SU-DHL-6 (cell line): ENCODE measurements at regions not wholly inside any gene's neighbourhood (a gene's known extent, or its start where the extent isn't known, plus 50 kb on each side); places are given as distances from the start of the nearest gene placed in this dataset.

Source experiments
- EZH2phosphoT487 ChIP-seq: fragments of 200-600 bp; sonication (generic), shearing (Covaris generic); conservative IDR thresholded peaks from 2 replicates; pipeline ENCODE4 v1.6.1; 2018; ENCODE audit warnings: mild to moderate bottlenecking, antibody characterized with exemption, low read length, moderate library complexity, mixed read lengths
- TF ChIP-seq, protein P1 (sequence below): fragments of 200-600 bp; sonication (generic); IDR thresholded peaks from one replicate; pipeline ENCODE4 v1.5.1; 2017; ENCODE audit warnings: antibody characterized with exemption, mild to moderate bottlenecking, low read length, moderate library complexity; ENCODE audit not compliant: insufficient read depth, poor library complexity, severe bottlenecking

DNA sequence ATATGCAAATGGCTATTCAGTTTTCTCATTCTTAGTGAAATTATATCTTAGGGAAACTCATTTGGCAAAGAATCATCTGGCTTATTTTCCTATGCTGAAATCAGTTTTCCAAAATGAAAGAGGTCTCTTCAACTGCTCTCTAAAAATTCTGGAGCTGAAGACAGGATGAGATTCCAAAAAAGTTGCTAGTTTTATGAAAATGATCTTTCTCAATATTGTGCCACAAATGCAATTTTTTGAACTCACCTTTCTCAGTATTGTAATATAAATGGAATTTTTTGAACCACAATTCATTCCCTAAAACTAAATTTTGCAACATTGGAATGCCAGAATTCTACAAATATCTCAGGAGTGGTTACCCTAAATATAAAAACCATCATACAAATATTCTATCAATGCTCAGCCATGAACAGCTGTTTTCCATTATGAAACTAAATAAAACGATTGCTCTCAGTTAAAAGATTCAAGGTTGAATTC lies 147.7 kb upstream of the PKDCC start:
- TF ChIP-seq EZH2phosphoT487 = no peak
- TF ChIP-seq, protein P1, sequence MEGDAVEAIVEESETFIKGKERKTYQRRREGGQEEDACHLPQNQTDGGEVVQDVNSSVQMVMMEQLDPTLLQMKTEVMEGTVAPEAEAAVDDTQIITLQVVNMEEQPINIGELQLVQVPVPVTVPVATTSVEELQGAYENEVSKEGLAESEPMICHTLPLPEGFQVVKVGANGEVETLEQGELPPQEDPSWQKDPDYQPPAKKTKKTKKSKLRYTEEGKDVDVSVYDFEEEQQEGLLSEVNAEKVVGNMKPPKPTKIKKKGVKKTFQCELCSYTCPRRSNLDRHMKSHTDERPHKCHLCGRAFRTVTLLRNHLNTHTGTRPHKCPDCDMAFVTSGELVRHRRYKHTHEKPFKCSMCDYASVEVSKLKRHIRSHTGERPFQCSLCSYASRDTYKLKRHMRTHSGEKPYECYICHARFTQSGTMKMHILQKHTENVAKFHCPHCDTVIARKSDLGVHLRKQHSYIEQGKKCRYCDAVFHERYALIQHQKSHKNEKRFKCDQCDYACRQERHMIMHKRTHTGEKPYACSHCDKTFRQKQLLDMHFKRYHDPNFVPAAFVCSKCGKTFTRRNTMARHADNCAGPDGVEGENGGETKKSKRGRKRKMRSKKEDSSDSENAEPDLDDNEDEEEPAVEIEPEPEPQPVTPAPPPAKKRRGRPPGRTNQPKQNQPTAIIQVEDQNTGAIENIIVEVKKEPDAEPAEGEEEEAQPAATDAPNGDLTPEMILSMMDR = no peak
